Uterus (tissue), 2 donors: ENCODE measurements at regions not wholly inside any gene's neighbourhood (a gene's known extent, or its start where the extent isn't known, plus 50 kb on each side); places are given as distances from the start of the nearest gene placed in this dataset.

Experiments used
- POLR2A ChIP-seq, 2 donors: fragments of 450-650 bp; IDR thresholded peaks; one replicate each; pipeline ENCODE4 v1.6.1; 2016; ENCODE audit warnings: antibody characterized with exemption in 2 of 2, mild to moderate bottlenecking in 1 of 2, moderate library complexity in 1 of 2
- TF ChIP-seq, protein P1 (sequence below), 4 experiments: fragments of 200-600 bp in 2 of 4; fragments of 450-650 bp in 2 of 4; sonication (generic) in 2 of 4; IDR thresholded peaks; one replicate each; pipeline ENCODE4 v1.5.1; 2016 to 2019; ENCODE audit warnings: antibody characterized with exemption in 4 of 4, mild to moderate bottlenecking in 2 of 4, moderate library complexity in 1 of 4

DNA sequence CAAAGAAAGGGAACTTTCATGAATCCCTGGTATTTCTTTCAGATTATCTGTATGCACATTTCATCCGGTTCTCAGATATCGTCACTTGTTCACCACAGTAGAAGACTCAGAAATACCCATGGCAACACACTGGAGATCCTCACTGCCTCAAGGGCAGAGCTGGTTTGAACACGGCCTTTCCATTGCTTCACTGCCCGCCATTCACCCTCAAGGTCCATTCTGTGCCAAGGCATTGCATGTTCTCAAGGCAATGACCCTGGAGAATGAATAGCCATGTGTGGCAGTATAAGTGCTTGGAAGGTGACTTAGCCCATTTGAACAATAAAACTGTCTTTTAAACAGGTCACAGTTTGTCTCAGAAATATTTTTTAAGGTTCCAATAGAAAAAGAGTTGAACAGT, 606.5 kb downstream of the IPMK start:
- TF ChIP-seq, protein P1, sequence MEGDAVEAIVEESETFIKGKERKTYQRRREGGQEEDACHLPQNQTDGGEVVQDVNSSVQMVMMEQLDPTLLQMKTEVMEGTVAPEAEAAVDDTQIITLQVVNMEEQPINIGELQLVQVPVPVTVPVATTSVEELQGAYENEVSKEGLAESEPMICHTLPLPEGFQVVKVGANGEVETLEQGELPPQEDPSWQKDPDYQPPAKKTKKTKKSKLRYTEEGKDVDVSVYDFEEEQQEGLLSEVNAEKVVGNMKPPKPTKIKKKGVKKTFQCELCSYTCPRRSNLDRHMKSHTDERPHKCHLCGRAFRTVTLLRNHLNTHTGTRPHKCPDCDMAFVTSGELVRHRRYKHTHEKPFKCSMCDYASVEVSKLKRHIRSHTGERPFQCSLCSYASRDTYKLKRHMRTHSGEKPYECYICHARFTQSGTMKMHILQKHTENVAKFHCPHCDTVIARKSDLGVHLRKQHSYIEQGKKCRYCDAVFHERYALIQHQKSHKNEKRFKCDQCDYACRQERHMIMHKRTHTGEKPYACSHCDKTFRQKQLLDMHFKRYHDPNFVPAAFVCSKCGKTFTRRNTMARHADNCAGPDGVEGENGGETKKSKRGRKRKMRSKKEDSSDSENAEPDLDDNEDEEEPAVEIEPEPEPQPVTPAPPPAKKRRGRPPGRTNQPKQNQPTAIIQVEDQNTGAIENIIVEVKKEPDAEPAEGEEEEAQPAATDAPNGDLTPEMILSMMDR (IDR thresholded peaks at IDR 0.05) = no peak
- TF ChIP-seq POLR2A (IDR thresholded peaks at IDR 0.05) = no peak
